HG02798 (cell line): ENCODE measurements at regions not wholly inside any gene's neighbourhood (a gene's known extent, or its start where the extent isn't known, plus 50 kb on each side); places are given as distances from the start of the nearest gene placed in this dataset.

Experiments
- ATAC-seq: cut with Tn5 transposase; IDR thresholded peaks from one replicate; pipeline ENCODE4 v1.9.1; 2021; ENCODE audit warnings: mild to moderate bottlenecking; ENCODE audit not compliant: unreplicated experiment, poor library complexity

DNA sequence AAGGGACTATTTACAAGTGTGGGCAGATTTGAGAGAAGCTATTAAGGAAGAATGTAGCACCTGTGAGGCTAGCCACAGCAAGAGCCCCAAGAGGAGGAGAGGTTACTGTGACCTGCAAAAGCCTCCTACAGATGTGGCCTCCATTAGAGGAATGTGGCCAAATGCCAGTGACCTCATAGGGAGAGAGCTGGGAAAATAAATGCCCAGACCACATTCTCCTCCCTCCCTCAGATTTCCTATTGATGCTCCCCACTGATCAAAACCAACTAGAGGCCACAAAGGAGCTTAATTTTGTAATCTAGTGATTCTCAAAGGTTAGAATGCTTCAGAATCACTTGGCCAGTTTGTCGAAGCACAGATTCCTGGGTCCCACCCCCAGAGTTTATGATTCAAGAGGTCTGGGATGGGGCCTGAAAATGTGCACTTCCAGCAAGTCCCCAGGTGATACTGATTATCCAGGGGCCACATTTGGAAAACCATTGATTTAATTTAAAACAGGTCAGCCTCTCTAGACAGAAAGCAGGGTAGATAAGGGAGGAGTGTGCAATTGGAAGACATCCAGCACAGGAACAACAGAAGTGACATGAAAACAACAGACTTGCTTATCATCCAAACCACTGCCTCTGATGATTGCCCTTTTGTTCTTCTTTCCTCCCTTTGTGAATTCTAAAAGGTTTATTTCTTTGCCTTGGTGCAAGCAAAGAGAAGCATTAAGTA lies 61.2 kb upstream of the RBBP8 start:
- no peak for ATAC-seq

DNA sequence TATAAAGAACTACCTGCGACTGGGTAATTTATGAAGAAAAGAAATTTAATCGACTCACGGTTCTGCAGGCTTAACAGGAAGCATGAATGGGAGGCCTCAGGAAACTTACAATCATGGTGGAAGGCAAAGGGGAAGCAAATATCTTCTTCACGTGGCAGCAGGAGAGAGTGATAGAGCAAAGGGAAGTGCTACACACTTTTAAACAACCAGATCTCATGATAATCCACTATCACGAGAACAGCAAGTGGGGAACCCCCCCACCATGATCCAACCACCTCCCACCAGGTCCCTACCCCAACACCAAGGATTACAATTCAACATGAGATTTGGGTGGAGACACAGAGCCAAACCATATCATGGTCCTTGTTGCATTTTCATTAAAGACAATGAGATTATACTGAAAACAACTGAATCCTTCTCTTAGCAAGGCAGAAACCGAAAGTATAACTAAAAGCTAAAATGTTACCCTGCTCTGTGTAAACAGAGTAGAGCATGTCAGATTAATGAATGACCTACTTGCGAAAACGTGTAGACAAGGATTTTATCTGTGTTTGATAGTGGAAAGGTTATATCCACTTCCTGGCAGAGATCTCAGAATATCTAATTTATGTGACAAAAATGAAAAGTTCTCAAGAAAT lies 60.1 kb upstream of the RBBP8 start:
- peak; percentile 73 for ATAC-seq

DNA sequence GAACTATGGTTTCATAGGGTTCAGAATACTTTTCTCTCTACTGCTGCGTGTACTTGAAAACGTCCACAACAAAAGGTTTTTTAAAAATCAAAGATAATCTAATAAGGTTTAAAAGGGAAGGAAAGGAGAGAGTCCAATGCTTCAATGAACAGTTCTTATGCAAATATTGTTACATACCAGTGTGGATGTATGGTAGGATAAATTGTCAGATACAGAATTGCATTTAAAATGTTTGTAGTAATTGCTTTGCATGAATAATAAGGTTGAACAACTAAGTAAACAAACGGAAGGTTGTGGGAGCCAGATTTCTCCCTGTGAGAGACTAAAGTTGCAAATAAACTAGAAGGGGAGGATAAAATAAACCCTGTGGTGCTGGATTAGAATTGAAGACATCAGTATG lies 53.8 kb upstream of the RBBP8 start:
- ATAC-seq = no peak

DNA sequence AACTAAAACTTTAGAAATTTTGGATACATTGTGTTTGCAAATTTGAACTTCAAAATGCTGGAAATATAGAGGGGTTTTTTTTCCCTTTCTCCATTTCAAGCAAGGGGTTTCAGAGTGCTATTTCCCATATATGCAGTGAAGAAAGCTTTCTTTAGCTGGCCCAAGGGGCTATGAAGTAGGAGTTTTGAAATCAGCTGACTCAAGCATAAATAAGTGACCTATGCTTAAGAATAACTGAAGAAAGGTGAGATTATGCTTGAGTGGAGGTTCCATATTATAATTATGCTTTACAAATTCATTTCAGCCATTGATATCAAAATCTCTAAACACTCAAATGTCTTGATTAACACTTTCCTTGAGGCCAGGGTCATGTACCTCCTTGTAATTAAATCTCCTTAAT lies 51.0 kb upstream of the RBBP8 start:
- ATAC-seq = no peak

DNA sequence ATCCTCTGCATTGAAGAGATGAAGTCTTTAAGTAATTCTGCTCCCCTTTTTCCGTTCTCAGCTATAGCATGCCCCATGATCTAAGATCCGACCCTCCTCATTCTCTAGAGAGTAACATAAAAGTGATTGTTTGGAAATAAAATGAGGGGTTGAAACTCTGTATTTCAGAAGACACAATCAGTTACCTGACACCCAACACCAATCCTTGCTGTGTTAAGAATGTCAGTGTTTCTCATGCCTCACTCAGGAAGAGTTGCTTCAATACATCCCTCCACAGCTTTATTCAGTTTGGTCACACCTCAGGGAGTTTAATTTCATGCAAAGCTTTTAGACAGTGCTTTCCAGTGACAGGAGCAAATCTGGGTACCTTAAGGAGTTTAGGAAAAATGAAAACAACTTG lies 49.9 kb upstream of the RBBP8 start:
- no peak for ATAC-seq
